Mesothelial cell of epicardium (in vitro differentiated cells): ENCODE measurements at regions not wholly inside any gene's neighbourhood (a gene's known extent, or its start where the extent isn't known, plus 50 kb on each side); places are given as distances from the start of the nearest gene placed in this dataset.

ENCODE experiments used
- DNase-seq, 2 experiments: peaks; one replicate each; pipeline ENCODE4 v3.0.0; 2021; ENCODE audit warnings: low spot score in 2 of 2; ENCODE audit not compliant: unreplicated experiment in 2 of 2
- H3K27ac Mint-ChIP-seq: 2 replicates; pipeline ENCODE4 v1.8.0; 2021; ENCODE audit warnings: mixed read lengths
- H3K27me3 Mint-ChIP-seq: 2 replicates; pipeline ENCODE4 v1.8.0; 2021; ENCODE audit warnings: low read depth, mixed read lengths
- H3K36me3 Mint-ChIP-seq: 2 replicates; pipeline ENCODE4 v1.8.0; 2021; ENCODE audit warnings: mixed read lengths
- H3K4me1 Mint-ChIP-seq: 2 replicates; pipeline ENCODE4 v1.8.0; 2021; ENCODE audit warnings: mixed read lengths
- H3K4me3 Mint-ChIP-seq: 2 replicates; pipeline ENCODE4 v1.8.0; 2021; ENCODE audit warnings: mild to moderate bottlenecking, moderate library complexity, mixed read lengths
- H3K9me3 Mint-ChIP-seq: 2 replicates; pipeline ENCODE4 v1.8.0; 2021; ENCODE audit warnings: mixed read lengths
- TF ChIP-seq, protein P1 (sequence below): fragments of 200-600 bp; sonication (generic); IDR thresholded peaks from one replicate; pipeline ENCODE4 v1.5.0; 2021; ENCODE audit warnings: antibody characterized with exemption; ENCODE audit not compliant: unreplicated experiment

DNA sequence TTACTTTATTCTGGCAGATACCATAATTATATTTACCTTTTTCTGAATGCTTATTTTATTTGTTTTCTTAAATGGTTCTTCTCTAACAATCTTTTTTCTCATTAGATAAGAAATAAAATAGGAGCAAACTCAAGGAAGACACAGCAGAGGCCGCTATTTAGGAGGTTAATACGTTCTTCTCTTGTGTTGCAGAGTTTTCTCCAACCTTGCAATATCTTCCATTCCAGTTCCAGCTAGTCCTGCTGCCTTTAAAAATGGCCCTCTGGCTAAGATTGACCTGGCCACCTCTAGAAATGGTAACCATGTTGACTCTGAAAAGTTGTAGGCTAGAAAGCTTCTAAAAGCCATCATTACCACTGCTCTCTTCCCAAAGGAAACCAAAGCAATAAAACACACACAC, 718.8 kb downstream of the MAT2B start:
- peaks cover 2% of the 10 kb centered on the region for H3K36me3 Mint-ChIP-seq
- peaks cover 11% of the 10 kb centered on the region for H3K9me3 Mint-ChIP-seq
- H3K27me3 Mint-ChIP-seq, result peaks cover 1% of the 10 kb centered on the region
- no peak for DNase-seq
- no peak overlapping the region for H3K27ac Mint-ChIP-seq
- no peak overlapping the region for H3K4me3 Mint-ChIP-seq
- H3K4me1 Mint-ChIP-seq, result no peaks in the 10 kb centered on the region
- TF ChIP-seq, protein P1, sequence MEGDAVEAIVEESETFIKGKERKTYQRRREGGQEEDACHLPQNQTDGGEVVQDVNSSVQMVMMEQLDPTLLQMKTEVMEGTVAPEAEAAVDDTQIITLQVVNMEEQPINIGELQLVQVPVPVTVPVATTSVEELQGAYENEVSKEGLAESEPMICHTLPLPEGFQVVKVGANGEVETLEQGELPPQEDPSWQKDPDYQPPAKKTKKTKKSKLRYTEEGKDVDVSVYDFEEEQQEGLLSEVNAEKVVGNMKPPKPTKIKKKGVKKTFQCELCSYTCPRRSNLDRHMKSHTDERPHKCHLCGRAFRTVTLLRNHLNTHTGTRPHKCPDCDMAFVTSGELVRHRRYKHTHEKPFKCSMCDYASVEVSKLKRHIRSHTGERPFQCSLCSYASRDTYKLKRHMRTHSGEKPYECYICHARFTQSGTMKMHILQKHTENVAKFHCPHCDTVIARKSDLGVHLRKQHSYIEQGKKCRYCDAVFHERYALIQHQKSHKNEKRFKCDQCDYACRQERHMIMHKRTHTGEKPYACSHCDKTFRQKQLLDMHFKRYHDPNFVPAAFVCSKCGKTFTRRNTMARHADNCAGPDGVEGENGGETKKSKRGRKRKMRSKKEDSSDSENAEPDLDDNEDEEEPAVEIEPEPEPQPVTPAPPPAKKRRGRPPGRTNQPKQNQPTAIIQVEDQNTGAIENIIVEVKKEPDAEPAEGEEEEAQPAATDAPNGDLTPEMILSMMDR, result no peak

- no peak for DNase-seq
Observed at GRCh38 chr5:164224772-164225171, 719.4 kb downstream of the MAT2B start.

GRCh38 chr5:164230341-164230740, 724.9 kb downstream of the MAT2B start:
- TF ChIP-seq, protein P1, result no peak
- no peak for DNase-seq
- no peak overlapping the region for H3K27ac Mint-ChIP-seq
- no peak overlapping the region for H3K4me3 Mint-ChIP-seq
- no peaks in the 10 kb centered on the region for H3K27me3 Mint-ChIP-seq
- H3K4me1 Mint-ChIP-seq, result peaks cover 5% of the 10 kb centered on the region
- peaks cover 2% of the 10 kb centered on the region for H3K36me3 Mint-ChIP-seq
- H3K9me3 Mint-ChIP-seq, result peaks cover 13% of the 10 kb centered on the region

More at GRCh38 chr5:164224772-164225171, 719.4 kb downstream of the MAT2B start:
- no peak overlapping the region for H3K27ac Mint-ChIP-seq
- peaks cover 2% of the 10 kb centered on the region for H3K36me3 Mint-ChIP-seq
- TF ChIP-seq, protein P1, result no peak
- peaks cover 13% of the 10 kb centered on the region for H3K9me3 Mint-ChIP-seq
- H3K4me3 Mint-ChIP-seq, result no peak overlapping the region
- peaks cover 1% of the 10 kb centered on the region for H3K27me3 Mint-ChIP-seq
- no peaks in the 10 kb centered on the region for H3K4me1 Mint-ChIP-seq

DNA sequence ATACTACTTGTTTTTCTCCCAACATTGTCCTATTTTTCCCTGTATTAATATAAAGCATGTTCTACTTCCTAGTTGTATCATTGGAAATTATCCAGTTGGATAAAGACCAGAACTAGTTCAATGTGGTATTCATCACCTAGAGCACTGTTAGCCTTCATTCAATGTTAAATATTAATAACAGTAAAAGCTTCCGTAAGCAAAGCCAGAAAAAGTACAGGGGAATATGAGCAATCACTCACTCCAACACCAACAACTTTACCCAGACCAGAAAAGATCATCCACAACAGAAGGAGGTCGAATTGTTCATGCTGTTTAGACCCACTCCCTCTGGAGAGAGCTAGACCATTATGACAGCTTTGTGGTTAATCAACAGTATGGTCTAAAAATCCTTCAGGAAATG, 728.4 kb downstream of the MAT2B start:
- no peaks in the 10 kb centered on the region for H3K27me3 Mint-ChIP-seq
- H3K4me3 Mint-ChIP-seq, result no peak overlapping the region
- peaks cover 8% of the 10 kb centered on the region for H3K4me1 Mint-ChIP-seq
- H3K36me3 Mint-ChIP-seq, result no peaks in the 10 kb centered on the region
- H3K9me3 Mint-ChIP-seq, result peaks cover 7% of the 10 kb centered on the region
- DNase-seq, result no peak
- no peak overlapping the region for H3K27ac Mint-ChIP-seq
- TF ChIP-seq, protein P1, result no peak

GRCh38 chr5:164234321-164234720, 728.9 kb downstream of the MAT2B start:
- Mint-ChIP-seq H3K36me3 (no peaks in the 10 kb centered on the region), H3K27ac (no peak overlapping the region)

More at GRCh38 chr5:164234321-164234720, 728.9 kb downstream of the MAT2B start:
- no peak for DNase-seq
- Mint-ChIP-seq H3K9me3 (peaks cover 1% of the 10 kb centered on the region), H3K27me3 (no peaks in the 10 kb centered on the region), H3K4me3 (no peak overlapping the region), H3K4me1 (peaks cover 8% of the 10 kb centered on the region)
- TF ChIP-seq, protein P1, result no peak
